Body of pancreas (tissue), 4 donors: ENCODE measurements at regions not wholly inside any gene's neighbourhood (a gene's known extent, or its start where the extent isn't known, plus 50 kb on each side); places are given as distances from the start of the nearest gene placed in this dataset.

Experiments used
- ATAC-seq: fragments of 150-250 bp; one replicate; pipeline ENCODE4 v1.9.1; 2016
- DNase-seq, 4 donors: peaks; one replicate each; pipeline ENCODE4 v3.0.0-alpha.2; 2019
- H3K27ac ChIP-seq, 4 donors: fragments of 200-600 bp; sonication (generic); 1 replicate in 3 of 4; 2 replicates in 1 of 4; pipeline versions ENCODE4 v1.5.1 to v1.6.1; 2016 to 2019; ENCODE audit warnings: mild to moderate bottlenecking in 1 of 4, mixed read lengths in 1 of 4, moderate library complexity in 1 of 4
- H3K27me3 ChIP-seq, 2 donors: fragments of 200-600 bp; sonication (generic); one replicate each; pipeline ENCODE4 v1.6.0; 2016; ENCODE audit warnings: mild to moderate bottlenecking in 1 of 2
- H3K36me3 ChIP-seq, 2 donors: fragments of 200-600 bp; sonication (generic); replicated peaks in 1 of 2; 2 replicates each; pipeline ENCODE4 v1.5.1; 2016; ENCODE audit warnings: low read depth in 2 of 2; ENCODE audit not compliant: insufficient read depth in 1 of 2
- H3K4me1 ChIP-seq: fragments of 200-600 bp; sonication (generic); one replicate; pipeline ENCODE4 v1.6.0; 2016
- H3K4me3 ChIP-seq, 2 donors: fragments of 200-600 bp; sonication (generic); 1 replicate in 1 of 2; 2 replicates in 1 of 2; pipeline ENCODE4 v1.5.1; 2016 to 2019
- H3K9me3 ChIP-seq, 3 donors: fragments of 200-600 bp; sonication (generic); 1 replicate in 2 of 3; 2 replicates in 1 of 3; pipeline ENCODE4 v1.5.1; 2016
- POLR2A ChIP-seq, 3 donors: fragments of 450-650 bp; IDR thresholded peaks; one replicate each; pipeline ENCODE4 v1.6.1; 2016; ENCODE audit warnings: antibody characterized with exemption in 3 of 3, mild to moderate bottlenecking in 2 of 3
- WGBS, 2 donors: methylation state at CpG; one replicate each; pipeline ENCODE4 v1.1.5; 2017; 5-methylcytosine and 5-hydroxymethylcytosine counted together
- intact Hi-C: fragments of 100-400 bp; cut with DNase I; formaldehyde crosslinking; loops from one replicate; pipeline ENCODE4 v1.15.1; 2023
- TF ChIP-seq, protein P1 (sequence below), 7 experiments: fragments of 450-650 bp in 4 of 7; fragments of 200-600 bp in 3 of 7; sonication (generic) in 3 of 7; IDR thresholded peaks; one replicate each; pipeline ENCODE4 v1.5.1; 2016 to 2019; ENCODE audit warnings: antibody characterized with exemption in 7 of 7

DNA sequence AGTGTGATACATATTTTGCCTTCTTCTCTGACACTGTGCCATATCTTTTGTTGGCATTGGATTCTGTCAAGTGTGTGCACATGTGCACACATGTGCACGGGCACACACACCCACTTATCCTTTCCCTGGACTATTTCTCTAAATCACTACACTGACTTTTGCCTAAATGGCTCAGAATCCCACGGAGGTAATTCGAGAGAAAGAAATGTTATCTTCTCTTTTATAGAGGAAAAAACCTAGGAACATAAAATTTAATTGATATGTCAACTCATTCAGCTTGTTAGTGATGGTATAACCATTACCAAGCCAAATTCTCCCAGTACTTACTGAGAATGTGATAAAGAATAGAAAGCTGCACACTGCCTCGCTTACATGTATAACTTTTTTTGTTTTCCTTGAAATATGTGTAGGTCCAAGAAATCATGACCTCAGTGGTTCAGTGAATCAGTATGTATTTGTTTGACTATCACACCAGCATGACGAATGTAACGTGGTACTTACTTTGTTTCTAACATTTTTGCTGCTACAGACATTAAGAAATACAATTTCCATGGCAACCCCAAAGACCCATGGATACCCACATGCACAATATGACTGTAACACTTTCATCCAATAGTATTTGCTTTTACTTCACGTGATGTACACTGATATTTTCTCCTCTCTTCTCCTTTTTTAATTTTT lies 163.0 kb downstream of the PCDH7 start:
- no peak overlapping the region for H3K27ac ChIP-seq
- no peak for TF ChIP-seq POLR2A (IDR thresholded peaks at IDR 0.05)
- TF ChIP-seq, protein P1, sequence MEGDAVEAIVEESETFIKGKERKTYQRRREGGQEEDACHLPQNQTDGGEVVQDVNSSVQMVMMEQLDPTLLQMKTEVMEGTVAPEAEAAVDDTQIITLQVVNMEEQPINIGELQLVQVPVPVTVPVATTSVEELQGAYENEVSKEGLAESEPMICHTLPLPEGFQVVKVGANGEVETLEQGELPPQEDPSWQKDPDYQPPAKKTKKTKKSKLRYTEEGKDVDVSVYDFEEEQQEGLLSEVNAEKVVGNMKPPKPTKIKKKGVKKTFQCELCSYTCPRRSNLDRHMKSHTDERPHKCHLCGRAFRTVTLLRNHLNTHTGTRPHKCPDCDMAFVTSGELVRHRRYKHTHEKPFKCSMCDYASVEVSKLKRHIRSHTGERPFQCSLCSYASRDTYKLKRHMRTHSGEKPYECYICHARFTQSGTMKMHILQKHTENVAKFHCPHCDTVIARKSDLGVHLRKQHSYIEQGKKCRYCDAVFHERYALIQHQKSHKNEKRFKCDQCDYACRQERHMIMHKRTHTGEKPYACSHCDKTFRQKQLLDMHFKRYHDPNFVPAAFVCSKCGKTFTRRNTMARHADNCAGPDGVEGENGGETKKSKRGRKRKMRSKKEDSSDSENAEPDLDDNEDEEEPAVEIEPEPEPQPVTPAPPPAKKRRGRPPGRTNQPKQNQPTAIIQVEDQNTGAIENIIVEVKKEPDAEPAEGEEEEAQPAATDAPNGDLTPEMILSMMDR (IDR thresholded peaks at IDR 0.05): no peak
- H3K9me3 ChIP-seq: no peaks in the 10 kb centered on the region
- WGBS, 2 donors: 51 to 52% methylated on average over 7 of the region's 7 CpGs
- ATAC-seq: no peak
- intact Hi-C loops: no loop called here
- no peak overlapping the region for H3K4me3 ChIP-seq
- no peaks in the 10 kb centered on the region for H3K27me3 ChIP-seq
- H3K4me1 ChIP-seq: no peaks in the 10 kb centered on the region
- no peaks in the 10 kb centered on the region for H3K36me3 ChIP-seq
- no peak for DNase-seq

DNA sequence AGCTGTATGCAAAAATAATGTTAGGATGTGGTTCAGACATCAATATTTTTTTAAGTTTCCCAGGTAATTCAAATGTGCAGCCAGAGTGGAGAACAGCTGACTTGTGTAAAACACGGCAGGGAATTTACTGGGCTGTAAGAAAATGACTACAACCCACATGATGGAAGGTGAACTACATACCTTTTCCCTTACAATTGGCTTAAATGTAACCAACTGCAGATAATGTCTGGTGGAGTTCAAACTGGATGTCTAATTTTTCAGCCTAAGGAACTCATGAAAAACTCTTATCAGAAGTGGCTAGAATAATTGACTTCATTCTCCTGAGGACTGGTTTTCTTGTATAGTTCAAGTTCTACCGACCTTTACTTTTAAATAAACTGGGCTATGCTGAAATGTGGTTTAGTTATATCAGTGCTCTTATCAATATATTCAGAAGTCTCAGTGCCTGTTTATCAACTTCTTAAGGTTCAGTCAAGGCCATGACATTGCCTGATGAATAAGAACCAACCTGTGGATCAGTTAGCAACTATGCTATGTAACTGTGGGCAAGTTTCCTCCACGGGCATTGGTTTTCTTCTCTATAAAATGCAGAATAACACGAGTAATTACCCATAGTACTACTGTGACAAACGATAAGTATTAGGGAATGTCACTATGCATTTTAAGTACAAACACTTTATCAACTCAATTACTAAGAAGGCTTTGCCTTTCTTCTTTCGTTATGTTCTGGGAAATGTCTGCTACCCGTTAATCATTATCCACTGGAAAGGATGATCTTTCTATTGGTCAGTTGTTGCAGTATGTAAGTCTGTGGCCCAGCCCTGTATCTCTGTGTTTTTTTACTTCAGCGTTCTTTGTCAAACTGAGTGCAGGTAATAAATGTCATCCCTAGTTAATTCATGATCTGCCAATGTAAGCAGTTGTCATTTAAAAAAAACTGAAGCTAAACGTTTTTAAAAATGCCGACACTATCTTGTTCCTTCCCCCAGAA lies 181.6 kb downstream of the PCDH7 start:
- no peak for DNase-seq
- no peak for TF ChIP-seq POLR2A (IDR thresholded peaks at IDR 0.05)
- TF ChIP-seq, protein P1 (IDR thresholded peaks at IDR 0.05): no peak
- no peaks in the 10 kb centered on the region for H3K4me1 ChIP-seq
- 30 to 31% methylated on average over 10 of the region's 10 CpGs for WGBS, 2 donors
- no peaks in the 10 kb centered on the region for H3K27me3 ChIP-seq
- H3K36me3 ChIP-seq: no peaks in the 10 kb centered on the region
- intact Hi-C loops: no loop called here
- no peaks in the 10 kb centered on the region for H3K9me3 ChIP-seq
- H3K27ac ChIP-seq: no peak overlapping the region
- ATAC-seq: no peak
- H3K4me3 ChIP-seq: no peak overlapping the region

DNA sequence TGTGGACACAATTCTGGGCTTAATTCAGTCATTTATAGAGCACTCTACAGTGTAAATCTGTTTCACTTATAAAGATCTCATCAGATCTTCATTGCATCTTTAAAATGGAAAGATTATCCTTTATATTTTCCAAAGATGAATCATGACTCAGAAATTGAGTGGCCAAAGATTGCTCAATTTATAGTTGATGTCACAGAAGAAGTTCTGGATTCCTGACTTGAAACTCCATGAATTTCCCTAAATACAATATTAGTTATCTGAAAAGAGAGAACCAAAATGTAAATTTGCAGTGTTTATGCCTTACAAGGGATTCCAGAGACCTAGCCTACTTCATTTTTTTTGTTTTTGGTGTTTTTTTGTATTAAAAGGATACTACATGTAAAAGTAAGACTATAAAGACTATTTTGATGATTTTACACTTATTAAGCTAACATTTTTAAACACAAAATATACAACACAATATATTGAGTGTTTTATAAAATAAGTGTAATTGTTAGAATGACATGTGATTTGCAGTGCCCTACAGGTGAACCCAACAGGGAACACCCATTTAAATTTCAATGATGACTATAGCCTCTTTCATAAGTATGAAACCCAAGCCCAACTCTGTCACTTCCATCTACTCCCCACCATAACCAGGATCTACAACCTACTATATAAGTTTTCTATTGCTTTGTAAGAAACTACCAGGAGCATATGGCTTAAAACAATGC lies 183.5 kb downstream of the PCDH7 start:
- Histone ChIP-seq H3K36me3 (no peaks in the 10 kb centered on the region), H3K27ac (no peak overlapping the region), H3K4me3 (no peak overlapping the region), H3K27me3 (no peaks in the 10 kb centered on the region), H3K4me1 (no peaks in the 10 kb centered on the region), H3K9me3 (no peaks in the 10 kb centered on the region)
- ATAC-seq (no peak), DNase-seq (no peak)
- intact Hi-C loops: no loop called here
- TF ChIP-seq POLR2A (IDR thresholded peaks at IDR 0.05): no peak
- TF ChIP-seq, protein P1 (IDR thresholded peaks at IDR 0.05): no peak

DNA sequence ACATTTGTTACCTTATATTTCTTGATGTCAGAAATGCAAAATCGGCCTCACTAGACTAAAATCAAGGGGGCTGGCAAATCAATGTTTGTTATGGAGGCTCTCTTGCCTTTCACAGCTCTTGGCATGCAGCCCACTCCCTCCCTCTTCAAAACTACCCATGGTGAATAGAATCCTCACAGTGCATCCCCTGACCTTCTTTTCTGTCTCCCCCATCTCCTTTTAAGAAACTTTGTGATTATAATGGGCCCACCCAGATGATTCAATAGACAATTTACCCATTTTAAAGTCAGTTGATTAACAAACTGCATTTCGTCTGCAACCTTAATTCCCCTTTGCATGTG lies 184.0 kb downstream of the PCDH7 start:
- Histone ChIP-seq H3K4me1 (no peaks in the 10 kb centered on the region), H3K27ac (no peak overlapping the region), H3K27me3 (no peaks in the 10 kb centered on the region), H3K4me3 (no peak overlapping the region), H3K9me3 (no peaks in the 10 kb centered on the region), H3K36me3 (no peaks in the 10 kb centered on the region)
- intact Hi-C loops: no loop called here
- WGBS, 2 donors: 51 to 56% methylated on average over 2 of the region's 2 CpGs
- ATAC-seq: no peak
- no peak for DNase-seq
- TF ChIP-seq, protein P1 (IDR thresholded peaks at IDR 0.05): no peak
- TF ChIP-seq POLR2A (IDR thresholded peaks at IDR 0.05): no peak
